Spleen (tissue), 11 donors: ENCODE measurements at regions not wholly inside any gene's neighbourhood (a gene's known extent, or its start where the extent isn't known, plus 50 kb on each side); places are given as distances from the start of the nearest gene placed in this dataset.
A peak's percentile ranks its signal among the peaks of the same experiment; 100 is the strongest.

Source experiments
- DNase-seq: peaks from one replicate; pipeline ENCODE4 v3.0.0-alpha.2; 2020
- H3K27ac ChIP-seq, 8 donors: fragments of 200-600 bp; sonication (generic) in 7 of 8; 1 replicate in 4 of 8; 2 replicates in 4 of 8; pipeline versions ENCODE4 v1.5.0 to v1.8.0; 2016 to 2021; ENCODE audit warnings: inconsistent platforms in 4 of 8, mild to moderate bottlenecking in 4 of 8, moderate library complexity in 1 of 8
- H3K27me3 ChIP-seq, 7 donors: fragments of 200-600 bp; sonication (generic) in 6 of 7; replicated peaks in 1 of 7; 1 replicate in 4 of 7; 2 replicates in 3 of 7; pipeline versions ENCODE4 v1.5.0 to v1.8.0; 2016 to 2021; ENCODE audit warnings: inconsistent platforms in 3 of 7, mild to moderate bottlenecking in 1 of 7
- H3K36me3 ChIP-seq, 6 donors: fragments of 200-600 bp; sonication (generic) in 5 of 6; 1 replicate in 4 of 6; 2 replicates in 2 of 6; pipeline versions ENCODE4 v1.5.0 to v1.8.0; 2016 to 2021; ENCODE audit warnings: inconsistent platforms in 2 of 6
- H3K4me1 ChIP-seq, 6 donors: fragments of 200-600 bp; sonication (generic) in 5 of 6; 1 replicate in 3 of 6; 2 replicates in 3 of 6; pipeline versions ENCODE4 v1.5.0 to v1.8.0; 2016 to 2021; ENCODE audit warnings: inconsistent platforms in 3 of 6
- H3K4me3 ChIP-seq, 8 donors: fragments of 200-600 bp; sonication (generic) in 7 of 8; 1 replicate in 4 of 8; 2 replicates in 4 of 8; pipeline versions ENCODE4 v1.5.0 to v1.8.0; 2016 to 2021; ENCODE audit warnings: inconsistent platforms in 4 of 8, mild to moderate bottlenecking in 4 of 8, moderate library complexity in 2 of 8
- H3K9me3 ChIP-seq, 8 donors: fragments of 200-600 bp; sonication (generic) in 7 of 8; 1 replicate in 4 of 8; 2 replicates in 4 of 8; pipeline versions ENCODE4 v1.5.0 to v1.8.0; 2016 to 2021; ENCODE audit warnings: inconsistent platforms in 4 of 8
- POLR2A ChIP-seq, 3 donors: fragments of 450-650 bp; IDR thresholded peaks; one replicate each; pipeline ENCODE4 v1.5.1; 2017; ENCODE audit warnings: antibody characterized with exemption in 3 of 3, mild to moderate bottlenecking in 1 of 3
- POLR2AphosphoS5 ChIP-seq, 3 donors: sonication (generic); formaldehyde crosslinking; IDR thresholded peaks; one replicate each; pipeline ENCODE4 v1.5.1; 2017; ENCODE audit warnings: antibody characterized with exemption in 3 of 3
- WGBS, 5 donors: extraction: QIAGEN DNeasy Blood & Tissue Kit in 3 of 5; methylation state at CpG; one replicate each; pipeline versions ENCODE4 v1.1.5 to v1.1.7; 2013 to 2018; 5-methylcytosine and 5-hydroxymethylcytosine counted together
- intact Hi-C: fragments of 100-400 bp; cut with DNase I; formaldehyde crosslinking; loops from one replicate; pipeline ENCODE4 v1.15.0; 2023; ENCODE audit warnings: low total_unique reads
- TF ChIP-seq, protein P1 (sequence below), 11 experiments: fragments of 200-600 bp in 7 of 11; fragments of 450-650 bp in 4 of 11; sonication (generic) in 4 of 11; IDR thresholded peaks in 8 of 11; conservative IDR thresholded peaks in 3 of 11; 1 replicate in 7 of 11; 2 replicates in 4 of 11; pipeline versions ENCODE4 v1.4.0 to v1.8.0; 2016 to 2021; ENCODE audit warnings: antibody characterized with exemption in 11 of 11, inconsistent platforms in 4 of 11, mild to moderate bottlenecking in 1 of 11
- donor health status: healthy with polysubstance abuse.
- donor health status: DM: no; HTN: no; CAD: no; lungs with moderate emphysema.
- donor health status: DM: no; HTN: no; CAD: no.
- donor health status: Bipolar disorder and iron deficiency.
- donor health status: healthy.
- donor health status: DM: no; HTN: no; CAD: no.
- donor health status: DM: yes; HTN: yes; CAD: no.

DNA sequence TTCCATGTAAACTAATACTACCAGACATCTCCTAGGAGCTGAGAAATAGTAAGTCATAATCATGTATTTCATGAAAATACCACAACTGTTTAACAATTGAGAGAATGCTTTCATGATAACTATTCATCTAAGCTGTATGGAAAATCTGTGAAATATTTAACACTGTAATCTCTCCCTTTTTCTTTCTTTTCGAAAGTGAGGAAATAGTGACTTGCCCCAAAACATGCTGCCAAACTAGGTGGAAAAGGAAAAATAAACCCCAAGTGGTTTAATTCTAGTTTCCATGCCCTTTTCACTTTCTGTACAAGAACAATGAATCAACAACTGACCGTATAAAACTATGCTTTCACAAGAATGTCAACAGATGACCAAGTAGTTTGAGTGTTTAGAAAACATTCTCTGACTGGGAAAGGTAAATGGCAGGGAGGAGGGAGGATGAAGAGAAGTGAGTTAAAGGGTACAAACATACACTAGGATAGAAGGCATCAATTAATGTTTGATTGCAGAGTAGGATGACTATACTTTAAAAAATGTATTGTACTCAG lies 147.5 kb upstream of the AVPR1A start:
- no peak for DNase-seq
- Histone ChIP-seq H3K4me3 (no peak overlapping the region), H3K9me3 (no peaks in the 10 kb centered on the region), H3K36me3 (no peaks in the 10 kb centered on the region), H3K27ac (no peak overlapping the region), H3K27me3 (no peaks in the 10 kb centered on the region), H3K4me1 (no peaks in the 10 kb centered on the region)
- intact Hi-C loops = no loop called here
- TF ChIP-seq POLR2AphosphoS5 (IDR thresholded peaks at IDR 0.05) (no peak), POLR2A (IDR thresholded peaks at IDR 0.05) (no peak)
- TF ChIP-seq, protein P1, sequence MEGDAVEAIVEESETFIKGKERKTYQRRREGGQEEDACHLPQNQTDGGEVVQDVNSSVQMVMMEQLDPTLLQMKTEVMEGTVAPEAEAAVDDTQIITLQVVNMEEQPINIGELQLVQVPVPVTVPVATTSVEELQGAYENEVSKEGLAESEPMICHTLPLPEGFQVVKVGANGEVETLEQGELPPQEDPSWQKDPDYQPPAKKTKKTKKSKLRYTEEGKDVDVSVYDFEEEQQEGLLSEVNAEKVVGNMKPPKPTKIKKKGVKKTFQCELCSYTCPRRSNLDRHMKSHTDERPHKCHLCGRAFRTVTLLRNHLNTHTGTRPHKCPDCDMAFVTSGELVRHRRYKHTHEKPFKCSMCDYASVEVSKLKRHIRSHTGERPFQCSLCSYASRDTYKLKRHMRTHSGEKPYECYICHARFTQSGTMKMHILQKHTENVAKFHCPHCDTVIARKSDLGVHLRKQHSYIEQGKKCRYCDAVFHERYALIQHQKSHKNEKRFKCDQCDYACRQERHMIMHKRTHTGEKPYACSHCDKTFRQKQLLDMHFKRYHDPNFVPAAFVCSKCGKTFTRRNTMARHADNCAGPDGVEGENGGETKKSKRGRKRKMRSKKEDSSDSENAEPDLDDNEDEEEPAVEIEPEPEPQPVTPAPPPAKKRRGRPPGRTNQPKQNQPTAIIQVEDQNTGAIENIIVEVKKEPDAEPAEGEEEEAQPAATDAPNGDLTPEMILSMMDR (IDR thresholded peaks at IDR 0.05 in 8 of 11, conservative IDR thresholded peaks at IDR 0.05 in 3 of 11) = no peak
- 60 to 84% (median 76%) methylated on average over 2 of the region's 2 CpGs for WGBS, 5 donors

DNA sequence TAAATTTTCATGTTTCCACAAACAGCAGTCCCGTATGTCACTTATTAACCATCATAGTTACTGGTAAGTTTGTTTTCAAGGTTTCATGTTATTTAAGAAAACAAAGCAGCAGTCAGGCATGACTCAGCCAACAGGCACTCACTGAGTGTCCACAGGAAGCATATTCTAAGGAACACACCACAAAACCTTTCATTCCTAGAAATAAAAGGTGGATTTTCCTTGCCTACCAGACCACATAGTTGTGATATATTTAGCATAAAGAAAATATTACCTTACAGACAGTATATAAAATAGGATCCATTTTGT lies 143.3 kb upstream of the AVPR1A start:
- H3K27me3 ChIP-seq = no peaks in the 10 kb centered on the region
- 38 to 73% (median 54%) methylated on average over 1 of the region's 1 CpG for WGBS, 5 donors
- TF ChIP-seq POLR2A (IDR thresholded peaks at IDR 0.05) (no peak), POLR2AphosphoS5 (IDR thresholded peaks at IDR 0.05) (no peak)
- TF ChIP-seq, protein P1 (IDR thresholded peaks at IDR 0.05 in 8 of 11, conservative IDR thresholded peaks at IDR 0.05 in 3 of 11) = no peak

DNA sequence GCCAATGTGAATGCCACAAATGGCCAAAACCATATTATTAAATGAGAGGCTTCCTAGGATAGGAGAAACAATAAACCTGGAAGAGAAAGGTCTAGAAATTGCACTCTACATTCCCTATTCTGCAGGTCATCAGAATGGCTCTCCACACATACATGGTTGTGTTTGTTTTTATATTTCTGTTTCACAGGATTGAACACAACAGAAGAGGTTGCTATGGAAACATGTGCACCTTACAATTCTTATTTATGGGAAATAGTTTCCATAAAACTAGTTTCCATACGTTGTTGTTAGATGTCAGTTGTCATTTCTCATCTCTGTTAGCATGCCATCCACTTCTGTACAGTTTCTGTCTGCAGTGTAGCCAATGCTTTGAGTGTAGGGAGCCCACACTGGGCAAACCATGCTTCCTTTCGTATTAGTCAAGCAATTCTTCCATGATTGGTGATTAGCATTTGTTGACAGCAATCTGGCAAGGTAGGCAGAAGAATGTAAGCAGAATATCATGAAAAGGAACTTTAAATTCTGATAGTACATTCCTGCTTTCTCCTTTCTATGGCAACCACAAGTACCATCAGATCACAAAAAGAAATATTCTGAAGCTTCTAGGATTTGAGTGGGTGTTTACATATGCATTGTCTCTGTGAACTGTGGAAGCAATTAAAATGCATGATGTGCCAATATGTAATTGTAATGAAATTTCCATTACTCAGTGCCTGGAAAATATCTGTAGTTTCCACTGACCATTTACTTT lies 141.6 kb upstream of the AVPR1A start:
- TF ChIP-seq, protein P1 (IDR thresholded peaks at IDR 0.05 in 8 of 11, conservative IDR thresholded peaks at IDR 0.05 in 3 of 11) = no peak
- TF ChIP-seq POLR2A (IDR thresholded peaks at IDR 0.05) (no peak), POLR2AphosphoS5 (IDR thresholded peaks at IDR 0.05) (no peak)

More for the DNA sequence above, 143.3 kb upstream of the AVPR1A start:
- H3K27ac ChIP-seq = no peak overlapping the region
- no peaks in the 10 kb centered on the region for H3K4me1 ChIP-seq
- no peaks in the 10 kb centered on the region for H3K36me3 ChIP-seq
- no peak for DNase-seq
- no peaks in the 10 kb centered on the region for H3K9me3 ChIP-seq
- intact Hi-C loops = no loop called here
- H3K4me3 ChIP-seq = no peak overlapping the region

DNA sequence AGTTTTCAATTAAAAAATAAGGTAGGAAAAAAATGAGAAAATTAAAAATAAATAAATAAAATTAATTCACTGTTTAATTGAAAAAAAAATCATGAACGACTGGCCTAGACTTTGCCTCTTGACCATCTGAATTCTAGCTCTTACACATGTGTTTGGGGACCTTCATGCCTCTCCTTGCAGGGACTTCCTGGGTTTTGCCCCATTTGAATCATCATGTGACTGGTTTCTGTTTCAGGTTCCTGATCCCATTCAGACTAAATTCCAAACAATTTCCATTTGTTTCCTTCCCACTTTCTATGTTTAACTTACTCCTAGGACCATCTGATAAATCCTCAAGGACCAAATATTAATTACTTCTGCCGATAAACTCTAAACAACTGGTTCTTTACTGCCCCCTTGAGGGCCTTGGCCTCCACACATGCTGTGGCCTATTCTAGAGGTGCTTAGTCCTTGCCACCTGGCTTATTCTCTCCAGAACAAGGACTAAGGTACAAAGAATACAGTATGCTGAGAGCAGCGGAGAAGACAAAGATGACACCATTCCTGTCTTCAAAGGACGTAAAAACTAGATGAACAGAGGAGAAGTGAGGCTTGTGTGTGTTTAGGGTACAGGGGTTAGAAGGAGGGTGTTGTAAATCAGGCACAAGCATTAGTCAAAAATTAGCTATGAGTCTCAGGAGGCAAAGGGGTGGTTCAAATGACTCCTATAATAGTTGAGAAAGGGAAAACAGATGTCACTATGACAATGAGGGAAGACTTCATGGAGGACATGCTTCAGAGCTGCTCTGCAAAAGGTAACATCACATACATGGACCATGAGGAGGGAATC lies 125.8 kb upstream of the AVPR1A start:
- Histone ChIP-seq H3K4me1 (no peaks in the 10 kb centered on the region), H3K4me3 (no peak overlapping the region), H3K27me3 (no peaks in the 10 kb centered on the region), H3K9me3 (no peaks in the 10 kb centered on the region), H3K36me3 (no peaks in the 10 kb centered on the region), H3K27ac (no peak overlapping the region)
- intact Hi-C loops = no loop called here
- TF ChIP-seq POLR2A (IDR thresholded peaks at IDR 0.05) = no peak
- TF ChIP-seq, protein P1 (IDR thresholded peaks at IDR 0.05 in 8 of 11, conservative IDR thresholded peaks at IDR 0.05 in 3 of 11) = peak in 4 of 11 experiments; percentile 36 to 43 (median 38)
- TF ChIP-seq POLR2AphosphoS5 (IDR thresholded peaks at IDR 0.05) = no peak
- WGBS, 5 donors = 46 to 56% (median 53%) methylated on average over 4 of the region's 4 CpGs
- no peak for DNase-seq

More for the DNA sequence above, 141.6 kb upstream of the AVPR1A start:
- Histone ChIP-seq H3K27ac (no peak overlapping the region), H3K9me3 (no peaks in the 10 kb centered on the region), H3K4me3 (no peak overlapping the region), H3K4me1 (no peaks in the 10 kb centered on the region), H3K27me3 (no peaks in the 10 kb centered on the region), H3K36me3 (no peaks in the 10 kb centered on the region)
- intact Hi-C loops = no loop called here
- 58 to 71% (median 60%) methylated on average over 2 of the region's 2 CpGs for WGBS, 5 donors
- no peak for DNase-seq
